ENCODE measurements at regions not wholly inside any gene's neighbourhood (a gene's known extent, or its start where the extent isn't known, plus 50 kb on each side); places are given as distances from the start of the nearest gene placed in this dataset.

DNA sequence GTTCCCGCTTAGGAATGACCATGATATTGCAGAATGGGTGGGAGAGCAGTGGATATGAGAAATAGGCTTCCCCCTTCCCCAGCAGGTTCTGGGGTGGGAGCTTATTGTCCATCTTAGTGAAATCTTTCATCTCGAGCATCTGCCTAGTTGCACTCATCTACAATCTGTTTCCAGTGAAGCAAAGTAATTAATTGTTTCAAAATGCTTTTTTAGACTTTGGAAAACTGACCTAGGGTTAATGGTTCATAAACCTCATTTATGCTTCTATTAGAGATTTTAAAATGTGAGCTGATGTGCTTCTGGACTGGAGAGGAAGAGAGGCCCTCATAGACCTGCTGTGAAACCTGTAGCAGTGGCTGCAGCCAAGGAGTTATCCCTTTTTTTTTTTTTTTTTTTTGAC, 247.7 kb upstream of the XYLT1 start:
- H3K36me3 ChIP-seq, result no peaks in the 10 kb centered on the region
- H3K4me1 ChIP-seq (ENCODE audit: low read depth), result no peaks in the 10 kb centered on the region
- DNase-seq (ENCODE audit: low read depth in 1 of 2, low spot score in 1 of 2), result no peak
- TF ChIP-seq, protein P1, sequence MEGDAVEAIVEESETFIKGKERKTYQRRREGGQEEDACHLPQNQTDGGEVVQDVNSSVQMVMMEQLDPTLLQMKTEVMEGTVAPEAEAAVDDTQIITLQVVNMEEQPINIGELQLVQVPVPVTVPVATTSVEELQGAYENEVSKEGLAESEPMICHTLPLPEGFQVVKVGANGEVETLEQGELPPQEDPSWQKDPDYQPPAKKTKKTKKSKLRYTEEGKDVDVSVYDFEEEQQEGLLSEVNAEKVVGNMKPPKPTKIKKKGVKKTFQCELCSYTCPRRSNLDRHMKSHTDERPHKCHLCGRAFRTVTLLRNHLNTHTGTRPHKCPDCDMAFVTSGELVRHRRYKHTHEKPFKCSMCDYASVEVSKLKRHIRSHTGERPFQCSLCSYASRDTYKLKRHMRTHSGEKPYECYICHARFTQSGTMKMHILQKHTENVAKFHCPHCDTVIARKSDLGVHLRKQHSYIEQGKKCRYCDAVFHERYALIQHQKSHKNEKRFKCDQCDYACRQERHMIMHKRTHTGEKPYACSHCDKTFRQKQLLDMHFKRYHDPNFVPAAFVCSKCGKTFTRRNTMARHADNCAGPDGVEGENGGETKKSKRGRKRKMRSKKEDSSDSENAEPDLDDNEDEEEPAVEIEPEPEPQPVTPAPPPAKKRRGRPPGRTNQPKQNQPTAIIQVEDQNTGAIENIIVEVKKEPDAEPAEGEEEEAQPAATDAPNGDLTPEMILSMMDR (IDR thresholded peaks at IDR 0.05; ENCODE audit: low read depth, low read length), result no peak
- H3K9me3 ChIP-seq (ENCODE audit: low read depth), result no peaks in the 10 kb centered on the region
- no peak overlapping the region for H3K27ac ChIP-seq
- H3K4me3 ChIP-seq, result no peak overlapping the region
- H3K27me3 ChIP-seq, result no peaks in the 10 kb centered on the region

DNA sequence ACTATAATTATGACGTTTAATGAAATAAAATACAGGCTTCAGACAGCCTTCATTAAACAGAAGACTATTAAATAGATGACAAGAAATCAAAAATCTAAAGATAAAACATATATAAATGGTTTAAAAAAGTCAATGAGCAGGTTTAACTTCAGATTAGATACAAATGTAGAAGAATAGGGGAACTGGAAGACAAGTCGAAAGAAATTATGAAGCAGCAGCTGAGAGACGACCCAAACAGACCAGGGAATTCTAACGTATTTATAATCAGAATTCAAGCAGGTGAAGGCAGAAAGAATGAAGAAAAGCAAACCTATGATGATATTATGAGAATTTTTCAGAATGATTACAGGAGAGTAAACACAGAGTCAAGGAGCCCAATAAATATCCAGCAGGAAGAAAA, 235.1 kb upstream of the XYLT1 start:
- H3K9me3 ChIP-seq (ENCODE audit: low read depth), result no peaks in the 10 kb centered on the region
- DNase-seq (ENCODE audit: low read depth in 1 of 2, low spot score in 1 of 2), result no peak
- H3K27me3 ChIP-seq, result no peaks in the 10 kb centered on the region
- TF ChIP-seq, protein P1 (IDR thresholded peaks at IDR 0.05; ENCODE audit: low read depth, low read length), result no peak
- no peaks in the 10 kb centered on the region for H3K36me3 ChIP-seq
- H3K4me3 ChIP-seq, result no peak overlapping the region
- no peaks in the 10 kb centered on the region for H3K4me1 ChIP-seq (ENCODE audit: low read depth)
- no peak overlapping the region for H3K27ac ChIP-seq

DNA sequence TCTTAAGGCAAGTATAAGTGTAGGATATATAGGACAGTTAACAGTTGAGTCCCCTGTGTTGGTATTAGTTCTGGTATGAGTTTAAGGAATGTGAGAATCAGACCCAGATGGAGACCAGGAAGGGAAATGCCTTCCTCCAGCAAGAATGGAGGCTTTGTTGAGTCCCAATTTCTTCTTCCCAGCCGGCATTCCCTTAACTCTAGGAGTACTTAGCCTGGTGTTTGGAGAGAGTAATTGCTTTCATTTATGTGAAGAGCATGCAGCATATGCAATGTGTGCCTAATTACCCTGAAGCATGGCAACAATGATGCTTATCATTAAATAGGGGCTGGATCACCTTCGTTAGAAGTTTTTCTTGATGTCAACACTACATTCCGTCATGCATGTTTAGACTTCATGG, 225.9 kb upstream of the XYLT1 start:
- no peaks in the 10 kb centered on the region for H3K36me3 ChIP-seq
- H3K27me3 ChIP-seq, result no peaks in the 10 kb centered on the region
- DNase-seq (ENCODE audit: low read depth in 1 of 2, low spot score in 1 of 2), result no peak
- H3K4me1 ChIP-seq (ENCODE audit: low read depth), result no peaks in the 10 kb centered on the region
- no peak overlapping the region for H3K4me3 ChIP-seq
- no peak overlapping the region for H3K27ac ChIP-seq
- no peaks in the 10 kb centered on the region for H3K9me3 ChIP-seq (ENCODE audit: low read depth)
- TF ChIP-seq, protein P1 (IDR thresholded peaks at IDR 0.05; ENCODE audit: low read depth, low read length), result no peak

DNA sequence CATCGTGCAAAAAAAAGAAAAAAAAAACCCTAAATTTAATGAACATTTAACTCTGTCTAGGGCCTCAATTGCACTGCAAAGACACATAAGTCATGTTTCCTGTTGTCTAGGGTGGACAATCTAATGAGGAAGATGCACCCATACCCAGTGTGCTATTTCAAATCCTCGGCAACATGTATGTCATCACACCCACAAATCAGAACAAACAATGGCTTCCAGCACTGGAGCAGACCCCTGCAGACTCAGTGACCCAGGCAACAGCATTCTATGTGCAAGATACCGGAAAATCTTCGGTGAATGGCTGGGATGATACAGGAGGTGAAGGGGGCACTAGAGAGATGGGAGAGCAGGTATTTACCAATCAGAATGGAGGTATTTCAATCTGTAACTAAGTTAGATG, 221.7 kb upstream of the XYLT1 start:
- Histone ChIP-seq H3K36me3 (no peaks in the 10 kb centered on the region), H3K4me3 (no peak overlapping the region), H3K4me1 (ENCODE audit: low read depth) (no peaks in the 10 kb centered on the region), H3K27ac (no peak overlapping the region), H3K27me3 (no peaks in the 10 kb centered on the region), H3K9me3 (ENCODE audit: low read depth) (no peaks in the 10 kb centered on the region)
- TF ChIP-seq, protein P1 (IDR thresholded peaks at IDR 0.05; ENCODE audit: low read depth, low read length), result no peak
- no peak for DNase-seq (ENCODE audit: low read depth in 1 of 2, low spot score in 1 of 2)

DNA sequence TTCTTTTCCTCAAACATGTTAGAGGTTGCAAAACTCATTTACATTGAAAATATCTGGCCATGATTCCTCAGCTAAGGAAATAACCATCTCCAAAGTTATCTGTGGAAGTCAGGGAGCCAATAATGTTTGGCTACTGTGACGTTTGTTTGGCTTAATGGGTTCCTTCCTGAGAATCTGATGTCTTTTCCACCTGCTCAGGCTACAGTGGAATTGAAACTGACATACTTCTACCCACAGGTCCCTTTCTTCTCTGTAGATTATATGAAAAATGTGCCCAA, 221.1 kb upstream of the XYLT1 start:
- DNase-seq (ENCODE audit: low read depth in 1 of 2, low spot score in 1 of 2), result no peak
- H3K9me3 ChIP-seq (ENCODE audit: low read depth), result no peaks in the 10 kb centered on the region
- H3K27me3 ChIP-seq, result no peaks in the 10 kb centered on the region
- H3K4me3 ChIP-seq, result no peak overlapping the region
- H3K36me3 ChIP-seq, result no peaks in the 10 kb centered on the region
- no peak overlapping the region for H3K27ac ChIP-seq
- TF ChIP-seq, protein P1 (IDR thresholded peaks at IDR 0.05; ENCODE audit: low read depth, low read length), result no peak
- no peaks in the 10 kb centered on the region for H3K4me1 ChIP-seq (ENCODE audit: low read depth)
